AG08395 (cell line): ENCODE measurements at regions not wholly inside any gene's neighbourhood (a gene's known extent, or its start where the extent isn't known, plus 50 kb on each side); places are given as distances from the start of the nearest gene placed in this dataset.
"Not testable (repeated sequence)": the region's sequence is repeated elsewhere in the genome, so short reads cannot be mapped to it uniquely, and the experiment has no call there.

Source experiments
- DNase-seq: peaks from one replicate; pipeline ENCODE4 v3.0.0; 2012; ENCODE audit warnings: mixed read lengths, low spot score

GRCh38 chr6:80411486-80411885 is 305.0 kb downstream of the BCKDHB start:
- DNase-seq, result no peak

- DNase-seq, result not testable (repeated sequence)
These were observed 301.5 kb downstream of the BCKDHB start for GRCh38 chr6:80407976-80408375.

GRCh38 chr6:80404889-80405288 is 298.4 kb downstream of the BCKDHB start:
- DNase-seq, result no peak

- DNase-seq, result no peak
These were observed 296.9 kb downstream of the BCKDHB start for GRCh38 chr6:80403365-80403764.

- no peak for DNase-seq
These were observed 295.8 kb downstream of the BCKDHB start for GRCh38 chr6:80402266-80402665.
